GM12878 (cell line): ENCODE measurements at regions not wholly inside any gene's neighbourhood (a gene's known extent, or its start where the extent isn't known, plus 50 kb on each side); places are given as distances from the start of the nearest gene placed in this dataset.

Experiments
- ATAC-seq: fragments of 200-7000 bp; cut with Tn5 transposase; 3 replicates; pipeline ENCODE4 v1.9.1; 2020; ENCODE audit warnings: mild to moderate bottlenecking, moderate library complexity
- BruUV-seq: library from RNA; stranded (reverse); fragments of 400-500 nt; replicated peaks from 2 replicates; lab custom pipeline; 2021; lab: Mats Ljungman, UMichigan
- CTCF ChIA-PET: fragments of 300-600 bp; sonication (Branson Sonifier 250); formaldehyde crosslinking; extraction: SDS; loops from one replicate; lab custom pipeline; 2021; ENCODE audit warnings: inconsistent platforms; lab: Yijun Ruan, JAX
- POLR2A ChIA-PET: fragments of 350-600 bp; formaldehyde crosslinking; extraction: SDS; loops from one replicate; lab custom pipeline; 2021; ENCODE audit warnings: inconsistent platforms; lab: Charles Lee
- RAD21 ChIA-PET: fragments of 300-600 bp; sonication (Branson Sonifier 250); formaldehyde crosslinking; loops from one replicate; lab custom pipeline; 2023; ENCODE audit warnings: antibody characterized with exemption; ENCODE audit not compliant: unreplicated experiment; lab: Charles Lee
- SMC1A ChIA-PET: fragments of 300-600 bp; sonication (Branson Sonifier 250); formaldehyde crosslinking; loops from one replicate; lab custom pipeline; 2023; ENCODE audit not compliant: unreplicated experiment, uncharacterized antibody; lab: Charles Lee
- DNase-seq: peaks from one replicate; pipeline ENCODE4 v3.0.0-alpha.2; 2011; ENCODE audit warnings: low read depth, low spot score
- FAIRE-seq: peaks from 3 replicates; lab custom pipeline; 2011; peaks lifted over from hg19 to GRCh38; lab: Jason Lieb, UNC
- H2AFZ ChIP-seq: 2 replicates; pipeline ENCODE4 v1.6.0; 2011; ENCODE audit warnings: low read depth, low read length, control low read depth; ENCODE audit not compliant: control insufficient read depth
- H3K27ac ChIP-seq: 2 replicates; pipeline ENCODE4 v1.5.1; 2011; ENCODE audit warnings: control low read depth; ENCODE audit not compliant: control insufficient read depth, insufficient read depth
- H3K27me3 ChIP-seq, 2 experiments: replicated peaks in 1 of 2; 2 replicates each; pipeline versions ENCODE4 v1.6.0 to v1.6.1; 2011; ENCODE audit warnings: low read length in 1 of 2; ENCODE audit not compliant: control insufficient read depth in 2 of 2, insufficient read depth in 2 of 2
- H3K36me3 ChIP-seq, 2 experiments: 2 replicates each; pipeline ENCODE4 v1.5.1; 2011; ENCODE audit warnings: low read length in 1 of 2; ENCODE audit not compliant: control insufficient read depth in 2 of 2, insufficient read depth in 2 of 2
- H3K4me1 ChIP-seq: 2 replicates; pipeline ENCODE4 v1.6.1; 2011; ENCODE audit warnings: mild to moderate bottlenecking, low read length, moderate library complexity, mixed read lengths; ENCODE audit not compliant: control insufficient read depth, insufficient read depth
- H3K4me2 ChIP-seq: 2 replicates; pipeline ENCODE4 v1.6.0; 2011; ENCODE audit warnings: control low read depth; ENCODE audit not compliant: control insufficient read depth, insufficient read depth
- H3K4me3 ChIP-seq: fragments of 200-600 bp; sonication (generic); 2 replicates; pipeline ENCODE4 v1.5.1; 2016
- H3K79me2 ChIP-seq: 2 replicates; pipeline ENCODE4 v1.6.0; 2011; ENCODE audit warnings: low read length; ENCODE audit not compliant: control insufficient read depth, insufficient read depth
- H3K9ac ChIP-seq: 2 replicates; pipeline ENCODE4 v1.8.0; 2011; ENCODE audit warnings: low read length, control low read depth, mixed read lengths; ENCODE audit not compliant: control insufficient read depth, insufficient read depth
- H3K9me3 ChIP-seq: replicated peaks from 3 replicates; pipeline ENCODE4 v1.5.1; 2011; ENCODE audit warnings: mild to moderate bottlenecking, low read length; ENCODE audit not compliant: control insufficient read depth, insufficient read depth
- H4K20me1 ChIP-seq: 2 replicates; pipeline ENCODE4 v1.6.0; 2011; ENCODE audit not compliant: control insufficient read depth, insufficient read depth
- CEBPB ChIP-seq, 2 experiments: fragments of 150-350 bp in 1 of 2; IDR thresholded peaks; 2 replicates each; pipeline ENCODE4 v1.6.1; 2012 to 2014; ENCODE audit warnings: low read depth in 2 of 2, low read length in 2 of 2, borderline replicate concordance in 1 of 2, inconsistent platforms in 1 of 2
- CREM ChIP-seq: IDR thresholded peaks from 2 replicates; pipeline ENCODE4 v1.6.1; 2014; ENCODE audit warnings: antibody characterized with exemption, low read depth
- EED ChIP-seq: sonication (generic); IDR thresholded peaks from 2 replicates; pipeline ENCODE4 v1.6.1; 2016; ENCODE audit warnings: antibody characterized with exemption, low read depth
- ETV6 ChIP-seq, 2 experiments: fragments of 450-650 bp in 1 of 2; IDR thresholded peaks in 1 of 2; conservative IDR thresholded peaks in 1 of 2; 2 replicates each; pipeline ENCODE4 v1.6.1; 2014; ENCODE audit warnings: antibody characterized with exemption in 1 of 2, borderline replicate concordance in 1 of 2, low read depth in 1 of 2, mild to moderate bottlenecking in 1 of 2, moderate library complexity in 1 of 2
- GATAD2B ChIP-seq: fragments of 450-650 bp; conservative IDR thresholded peaks from 2 replicates; pipeline ENCODE4 v1.6.1; 2017; ENCODE audit warnings: low read depth, mild to moderate bottlenecking, moderate library complexity
- KAT2A ChIP-seq: conservative IDR thresholded peaks from 2 replicates; pipeline ENCODE4 v1.6.1; 2011; ENCODE audit warnings: low read depth, low read length; ENCODE audit not compliant: control insufficient read depth
- MEF2A ChIP-seq: IDR thresholded peaks from 2 replicates; pipeline ENCODE4 v1.6.1; 2011; ENCODE audit warnings: low read depth, mild to moderate bottlenecking, low read length, moderate library complexity; ENCODE audit not compliant: insufficient read depth
- POLR2AphosphoS5 ChIP-seq: IDR thresholded peaks from 2 replicates; pipeline ENCODE4 v1.6.1; 2011; ENCODE audit warnings: mild to moderate bottlenecking, low read length, inconsistent platforms
- RFX5 ChIP-seq: IDR thresholded peaks from 2 replicates; pipeline ENCODE4 v1.6.1; 2011; ENCODE audit warnings: low read depth, low read length, improper control_type of control experiment
- SMC3 ChIP-seq: IDR thresholded peaks from 2 replicates; pipeline ENCODE4 v1.6.1; 2011; ENCODE audit warnings: low read length, improper control_type of control experiment, borderline replicate concordance
- ZNF217 ChIP-seq: fragments of 450-650 bp; IDR thresholded peaks from 2 replicates; pipeline ENCODE4 v1.6.1; 2017; ENCODE audit warnings: antibody characterized with exemption, mild to moderate bottlenecking
- ZZZ3 ChIP-seq: IDR thresholded peaks from 2 replicates; pipeline ENCODE4 v1.6.1; 2011; ENCODE audit warnings: low read depth; ENCODE audit not compliant: control insufficient read depth, insufficient read length
- WGBS: methylation state at CpG from one replicate; pipeline ENCODE4 v1.1.6; 2016; ENCODE audit warnings: low lambda C conversion rate; ENCODE audit not compliant: insufficient replicate concordance, insufficient coverage; ENCODE audit errors: missing lambda C conversion rate; 5-methylcytosine and 5-hydroxymethylcytosine counted together
- in situ Hi-C: fragments of 300-500 bp; cut with MboI; formaldehyde crosslinking; loops from 9 replicates; pipeline ENCODE4 v1.14.3; 2018; ENCODE audit warnings: mixed read lengths
- intact Hi-C: fragments of 100-400 bp; cut with micrococcal nuclease; formaldehyde crosslinking; loops from one replicate; pipeline ENCODE4 v1.14.2; 2022; ENCODE audit not compliant: unreplicated experiment
- TF ChIP-seq, protein P1 (sequence below): IDR thresholded peaks from 2 replicates; pipeline ENCODE4 v1.6.1; 2012; ENCODE audit warnings: low read length, inconsistent platforms
- TF ChIP-seq, protein P2 (sequence below): IDR thresholded peaks from 2 replicates; pipeline ENCODE4 v1.6.1; 2012; ENCODE audit warnings: low read depth, low read length, improper control_type of control experiment
- TF ChIP-seq, protein P3 (sequence below): IDR thresholded peaks from 2 replicates; pipeline ENCODE4 v1.6.1; 2011; ENCODE audit warnings: low read depth, mild to moderate bottlenecking, low read length, moderate library complexity, borderline replicate concordance; ENCODE audit errors: extremely low read depth
- TF ChIP-seq, protein P4 (sequence below): fragments of 150-350 bp; IDR thresholded peaks from 2 replicates; pipeline ENCODE4 v1.6.1; 2016; ENCODE audit warnings: low read depth, low read length
- TF ChIP-seq, protein P5 (sequence below): fragments of 450-650 bp; IDR thresholded peaks from 2 replicates; pipeline ENCODE4 v1.6.1; 2016; ENCODE audit warnings: mild to moderate bottlenecking

DNA sequence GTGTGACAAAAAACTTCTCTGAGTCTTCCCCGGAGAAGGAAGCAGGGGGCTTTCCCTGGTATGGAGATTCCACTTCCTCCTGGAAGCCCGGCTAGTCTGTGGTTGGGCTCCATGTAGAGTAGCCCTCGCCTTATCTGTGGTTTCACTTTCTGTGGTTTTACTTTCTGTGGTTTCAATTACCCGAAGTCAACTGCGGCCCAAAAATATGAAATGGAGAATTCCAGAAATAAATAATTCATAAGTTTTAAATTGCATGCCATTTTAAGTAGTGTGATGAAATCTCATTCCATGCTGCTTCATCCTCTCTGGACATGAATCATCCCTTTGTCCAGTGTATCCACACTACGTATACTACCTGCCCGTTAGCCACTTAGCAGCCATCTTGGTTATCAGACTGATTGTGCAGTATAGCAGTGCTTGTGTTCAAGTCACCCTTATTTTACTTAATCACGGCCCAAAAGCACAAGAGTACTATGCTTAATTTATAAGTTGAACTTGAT, 275.0 kb upstream of the SESN3 start:
- Histone ChIP-seq H2AFZ (no peak overlapping the region), H3K4me3 (no peak overlapping the region), H3K79me2 (no peaks in the 10 kb centered on the region), H3K27me3 (no peaks in the 10 kb centered on the region; a peak in 2 of 4 replicates), H3K9me3 (no peaks in the 10 kb centered on the region), H3K36me3 (no peaks in the 10 kb centered on the region), H3K27ac (no peak overlapping the region), H4K20me1 (no peaks in the 10 kb centered on the region), H3K4me2 (no peak overlapping the region), H3K4me1 (no peaks in the 10 kb centered on the region), H3K9ac (no peak overlapping the region)
- intact Hi-C loops (loop anchor here (5.0 kb wide), 1 partner anchor 201 kb away; no protein-coding TSS in a partner anchor), in situ Hi-C loops (no loop called here)
- DNase-seq (no peak), ATAC-seq (no peak), FAIRE-seq (no peak)
- POLR2A ChIA-PET: no interaction called here
- WGBS: 42% methylated on average over 8 of the region's 8 CpGs
- RAD21 ChIA-PET: interaction anchor here (1.0 to 3.4 kb wide), 2 partner anchors 19 to 199 kb away, joined by 3 to 21 read pairs; no protein-coding TSS in a partner anchor
- BruUV-seq: no TSS peak
- CTCF ChIA-PET: interaction anchor here (4.3 kb wide), 1 partner anchor 200 kb away, joined by 20 read pairs; no protein-coding TSS in a partner anchor
- SMC1A ChIA-PET: no interaction called here
- TF ChIP-seq, protein P1, sequence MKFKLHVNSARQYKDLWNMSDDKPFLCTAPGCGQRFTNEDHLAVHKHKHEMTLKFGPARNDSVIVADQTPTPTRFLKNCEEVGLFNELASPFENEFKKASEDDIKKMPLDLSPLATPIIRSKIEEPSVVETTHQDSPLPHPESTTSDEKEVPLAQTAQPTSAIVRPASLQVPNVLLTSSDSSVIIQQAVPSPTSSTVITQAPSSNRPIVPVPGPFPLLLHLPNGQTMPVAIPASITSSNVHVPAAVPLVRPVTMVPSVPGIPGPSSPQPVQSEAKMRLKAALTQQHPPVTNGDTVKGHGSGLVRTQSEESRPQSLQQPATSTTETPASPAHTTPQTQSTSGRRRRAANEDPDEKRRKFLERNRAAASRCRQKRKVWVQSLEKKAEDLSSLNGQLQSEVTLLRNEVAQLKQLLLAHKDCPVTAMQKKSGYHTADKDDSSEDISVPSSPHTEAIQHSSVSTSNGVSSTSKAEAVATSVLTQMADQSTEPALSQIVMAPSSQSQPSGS: 0 out of 2 replicates have a peak, but pooled peaks have one; percentile 23
- TF ChIP-seq, protein P2, sequence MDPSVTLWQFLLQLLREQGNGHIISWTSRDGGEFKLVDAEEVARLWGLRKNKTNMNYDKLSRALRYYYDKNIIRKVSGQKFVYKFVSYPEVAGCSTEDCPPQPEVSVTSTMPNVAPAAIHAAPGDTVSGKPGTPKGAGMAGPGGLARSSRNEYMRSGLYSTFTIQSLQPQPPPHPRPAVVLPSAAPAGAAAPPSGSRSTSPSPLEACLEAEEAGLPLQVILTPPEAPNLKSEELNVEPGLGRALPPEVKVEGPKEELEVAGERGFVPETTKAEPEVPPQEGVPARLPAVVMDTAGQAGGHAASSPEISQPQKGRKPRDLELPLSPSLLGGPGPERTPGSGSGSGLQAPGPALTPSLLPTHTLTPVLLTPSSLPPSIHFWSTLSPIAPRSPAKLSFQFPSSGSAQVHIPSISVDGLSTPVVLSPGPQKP: no peak
- TF ChIP-seq ZZZ3 (no peak), MEF2A (no peak), SMC3 (no peak), CREM (no peak), KAT2A (no peak), CEBPB (IDR thresholded peaks at IDR 0.05; ENCODE audit: borderline replicate concordance in 1 of 2, low read depth in 2 of 2, low read length in 2 of 2) (no peak), EED (no peak), ZNF217 (no peak), ETV6 (conservative IDR thresholded peaks at IDR 0.05 in 1 of 2, IDR thresholded peaks at IDR 0.05 in 1 of 2; ENCODE audit: borderline replicate concordance in 1 of 2, low read depth in 1 of 2) (no peak), GATAD2B (no peak), POLR2AphosphoS5 (no peak), RFX5 (no peak)
- TF ChIP-seq, protein P3, sequence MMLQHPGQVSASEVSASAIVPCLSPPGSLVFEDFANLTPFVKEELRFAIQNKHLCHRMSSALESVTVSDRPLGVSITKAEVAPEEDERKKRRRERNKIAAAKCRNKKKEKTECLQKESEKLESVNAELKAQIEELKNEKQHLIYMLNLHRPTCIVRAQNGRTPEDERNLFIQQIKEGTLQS: no peak
- TF ChIP-seq, protein P4, sequence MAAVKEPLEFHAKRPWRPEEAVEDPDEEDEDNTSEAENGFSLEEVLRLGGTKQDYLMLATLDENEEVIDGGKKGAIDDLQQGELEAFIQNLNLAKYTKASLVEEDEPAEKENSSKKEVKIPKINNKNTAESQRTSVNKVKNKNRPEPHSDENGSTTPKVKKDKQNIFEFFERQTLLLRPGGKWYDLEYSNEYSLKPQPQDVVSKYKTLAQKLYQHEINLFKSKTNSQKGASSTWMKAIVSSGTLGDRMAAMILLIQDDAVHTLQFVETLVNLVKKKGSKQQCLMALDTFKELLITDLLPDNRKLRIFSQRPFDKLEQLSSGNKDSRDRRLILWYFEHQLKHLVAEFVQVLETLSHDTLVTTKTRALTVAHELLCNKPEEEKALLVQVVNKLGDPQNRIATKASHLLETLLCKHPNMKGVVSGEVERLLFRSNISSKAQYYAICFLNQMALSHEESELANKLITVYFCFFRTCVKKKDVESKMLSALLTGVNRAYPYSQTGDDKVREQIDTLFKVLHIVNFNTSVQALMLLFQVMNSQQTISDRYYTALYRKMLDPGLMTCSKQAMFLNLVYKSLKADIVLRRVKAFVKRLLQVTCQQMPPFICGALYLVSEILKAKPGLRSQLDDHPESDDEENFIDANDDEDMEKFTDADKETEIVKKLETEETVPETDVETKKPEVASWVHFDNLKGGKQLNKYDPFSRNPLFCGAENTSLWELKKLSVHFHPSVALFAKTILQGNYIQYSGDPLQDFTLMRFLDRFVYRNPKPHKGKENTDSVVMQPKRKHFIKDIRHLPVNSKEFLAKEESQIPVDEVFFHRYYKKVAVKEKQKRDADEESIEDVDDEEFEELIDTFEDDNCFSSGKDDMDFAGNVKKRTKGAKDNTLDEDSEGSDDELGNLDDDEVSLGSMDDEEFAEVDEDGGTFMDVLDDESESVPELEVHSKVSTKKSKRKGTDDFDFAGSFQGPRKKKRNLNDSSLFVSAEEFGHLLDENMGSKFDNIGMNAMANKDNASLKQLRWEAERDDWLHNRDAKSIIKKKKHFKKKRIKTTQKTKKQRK: no peak
- TF ChIP-seq, protein P5, sequence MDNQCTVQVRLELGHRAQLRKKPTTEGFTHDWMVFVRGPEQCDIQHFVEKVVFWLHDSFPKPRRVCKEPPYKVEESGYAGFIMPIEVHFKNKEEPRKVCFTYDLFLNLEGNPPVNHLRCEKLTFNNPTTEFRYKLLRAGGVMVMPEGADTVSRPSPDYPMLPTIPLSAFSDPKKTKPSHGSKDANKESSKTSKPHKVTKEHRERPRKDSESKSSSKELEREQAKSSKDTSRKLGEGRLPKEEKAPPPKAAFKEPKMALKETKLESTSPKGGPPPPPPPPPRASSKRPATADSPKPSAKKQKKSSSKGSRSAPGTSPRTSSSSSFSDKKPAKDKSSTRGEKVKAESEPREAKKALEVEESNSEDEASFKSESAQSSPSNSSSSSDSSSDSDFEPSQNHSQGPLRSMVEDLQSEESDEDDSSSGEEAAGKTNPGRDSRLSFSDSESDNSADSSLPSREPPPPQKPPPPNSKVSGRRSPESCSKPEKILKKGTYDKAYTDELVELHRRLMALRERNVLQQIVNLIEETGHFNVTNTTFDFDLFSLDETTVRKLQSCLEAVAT: no peak
